Activated CD4-positive, CD25-positive, alpha-beta regulatory T cell (primary cell): ENCODE measurements at regions not wholly inside any gene's neighbourhood (a gene's known extent, or its start where the extent isn't known, plus 50 kb on each side); places are given as distances from the start of the nearest gene placed in this dataset.

Source experiments
- DNase-seq, 4 experiments: peaks; one replicate each; lab custom pipeline; 2025; lab: John Stamatoyannopoulos, UW

- DNase-seq, result no peak
These were observed 97.3 kb upstream of the ZNF469 start for GRCh38 chr16:88285514-88285822.

- DNase-seq, result no peak
These were observed 96.3 kb upstream of the ZNF469 start for GRCh38 chr16:88286301-88286923.

- no peak for DNase-seq
These were observed 95.5 kb upstream of the ZNF469 start for GRCh38 chr16:88287219-88287618.

GRCh38 chr16:88288303-88288702 is 94.5 kb upstream of the ZNF469 start:
- DNase-seq, result no peak

GRCh38 chr16:88289001-88289400 is 93.8 kb upstream of the ZNF469 start:
- no peak for DNase-seq

GRCh38 chr16:88289561-88289960 is 93.2 kb upstream of the ZNF469 start:
- no peak for DNase-seq

- no peak for DNase-seq
These were observed 92.8 kb upstream of the ZNF469 start for GRCh38 chr16:88289968-88290401.

- no peak for DNase-seq
These were observed 91.6 kb upstream of the ZNF469 start for GRCh38 chr16:88290850-88291830.

GRCh38 chr16:88292007-88292970 is 90.5 kb upstream of the ZNF469 start:
- DNase-seq, result no peak

- DNase-seq, result no peak
These were observed 89.7 kb upstream of the ZNF469 start for GRCh38 chr16:88293097-88293496.

GRCh38 chr16:88295671-88296436 is 86.9 kb upstream of the ZNF469 start:
- DNase-seq, result no peak

GRCh38 chr16:88296437-88297177 is 86.2 kb upstream of the ZNF469 start:
- no peak for DNase-seq

GRCh38 chr16:88297178-88297720 is 85.5 kb upstream of the ZNF469 start:
- no peak for DNase-seq

GRCh38 chr16:88298181-88298832 is 84.5 kb upstream of the ZNF469 start:
- no peak for DNase-seq

- no peak for DNase-seq
These were observed 83.7 kb upstream of the ZNF469 start for GRCh38 chr16:88298833-88299745.

- DNase-seq, result no peak
These were observed 82.9 kb upstream of the ZNF469 start for GRCh38 chr16:88299751-88300462.

GRCh38 chr16:88300463-88300835 is 82.3 kb upstream of the ZNF469 start:
- DNase-seq, result no peak

GRCh38 chr16:88301431-88301830 is 81.3 kb upstream of the ZNF469 start:
- DNase-seq, result no peak
